H1 (cell line): ENCODE measurements at regions not wholly inside any gene's neighbourhood (a gene's known extent, or its start where the extent isn't known, plus 50 kb on each side); places are given as distances from the start of the nearest gene placed in this dataset.

Experiments used
- CTCF ChIA-PET: fragments of 300-600 bp; sonication (Branson Sonifier 250); formaldehyde crosslinking; loops from one replicate; lab custom pipeline; 2021; ENCODE audit not compliant: partially characterized antibody; lab: Charles Lee
- POLR2A ChIA-PET: fragments of 300-600 bp; sonication (Branson Sonifier 250); formaldehyde crosslinking; loops from one replicate; lab custom pipeline; 2021; ENCODE audit warnings: inconsistent platforms; ENCODE audit not compliant: partially characterized antibody; lab: Charles Lee
- DNase-seq, 2 experiments: peaks; one replicate each; pipeline versions ENCODE4 v3.0.0 to v3.0.0-alpha.2; 2010 to 2022; ENCODE audit warnings: low spot score in 2 of 2, low read depth in 1 of 2, mixed read lengths in 1 of 2
- FAIRE-seq: peaks from 2 replicates; lab custom pipeline; 2011; peaks lifted over from hg19 to GRCh38; lab: Jason Lieb, UNC
- H2AFZ ChIP-seq: 2 replicates; pipeline ENCODE4 v1.8.1; 2012; ENCODE audit warnings: low read length, inconsistent platforms
- H2AK5ac ChIP-seq: 2 replicates; pipeline ENCODE4 v1.6.1; 2013; ENCODE audit warnings: low read depth, low read length
- H2BK120ac ChIP-seq: replicated peaks from 2 replicates; pipeline ENCODE3; 2013; ENCODE audit warnings: low read depth, low read length, inconsistent platforms
- H2BK12ac ChIP-seq: 2 replicates; pipeline ENCODE4 v1.6.1; 2013; ENCODE audit warnings: low read depth, low read length
- H2BK15ac ChIP-seq: 2 replicates; pipeline ENCODE4 v1.6.1; 2013; ENCODE audit warnings: low read length
- H2BK20ac ChIP-seq: 2 replicates; pipeline ENCODE4 v1.6.1; 2013; ENCODE audit warnings: low read length
- H2BK5ac ChIP-seq: 2 replicates; pipeline ENCODE4 v1.6.1; 2013; ENCODE audit warnings: low read depth, low read length
- H3K14ac ChIP-seq: 2 replicates; pipeline ENCODE4 v1.6.1; 2013; ENCODE audit warnings: inconsistent platforms; ENCODE audit not compliant: insufficient read length
- H3K18ac ChIP-seq: 2 replicates; pipeline ENCODE4 v1.6.1; 2013; ENCODE audit warnings: low read length; ENCODE audit errors: extremely low read depth
- H3K23ac ChIP-seq: 2 replicates; pipeline ENCODE4 v1.6.1; 2013; ENCODE audit warnings: inconsistent platforms; ENCODE audit not compliant: insufficient read length
- H3K23me2 ChIP-seq: 2 replicates; pipeline ENCODE4 v1.6.1; 2013; ENCODE audit warnings: low read depth, low read length
- H3K27ac ChIP-seq: 2 replicates; pipeline ENCODE4 v1.6.1; 2011; ENCODE audit warnings: low read depth, low read length, inconsistent platforms
- H3K27me3 ChIP-seq, 4 experiments: replicated peaks in 1 of 4; 1 replicate in 1 of 4; 2 replicates in 3 of 4; pipeline versions ENCODE4 v1.6.1 to v1.8.1; 2011 to 2013; ENCODE audit warnings: low read length in 3 of 4, mild to moderate bottlenecking in 3 of 4, inconsistent platforms in 2 of 4, mixed read lengths in 2 of 4, moderate library complexity in 1 of 4; ENCODE audit not compliant: control insufficient read depth in 3 of 4, insufficient read depth in 3 of 4; ENCODE audit errors: extremely low read depth in 1 of 4
- H3K36me3 ChIP-seq, 4 experiments: 2 replicates each; pipeline versions ENCODE4 v1.6.1 to v1.8.1; 2011 to 2013; ENCODE audit warnings: mild to moderate bottlenecking in 4 of 4, low read length in 3 of 4, moderate library complexity in 2 of 4, control low read depth in 1 of 4, inconsistent platforms in 1 of 4; ENCODE audit not compliant: insufficient read depth in 4 of 4, control insufficient read depth in 2 of 4
- H3K4ac ChIP-seq: replicated peaks from 2 replicates; pipeline ENCODE3; 2013; ENCODE audit warnings: low read length, low read depth, mixed read lengths, inconsistent platforms; ENCODE audit not compliant: insufficient read length
- H3K4me1 ChIP-seq, 4 experiments: replicated peaks in 1 of 4; 1 replicate in 1 of 4; 2 replicates in 3 of 4; pipeline versions ENCODE4 v1.6.1 to v1.8.1; 2011 to 2013; ENCODE audit warnings: low read length in 3 of 4, inconsistent platforms in 2 of 4, mixed read lengths in 1 of 4; ENCODE audit not compliant: insufficient read depth in 4 of 4, control insufficient read depth in 3 of 4
- H3K4me2 ChIP-seq, 2 experiments: 2 replicates each; pipeline versions ENCODE4 v1.6.1 to v1.8.1; 2011 to 2013; ENCODE audit warnings: low read depth in 2 of 2, low read length in 2 of 2, control low read depth in 1 of 2, inconsistent platforms in 1 of 2, mild to moderate bottlenecking in 1 of 2; ENCODE audit not compliant: insufficient read depth in 1 of 2
- H3K4me3 ChIP-seq, 4 experiments: fragments of 200-600, 300-600 bp in 1 of 4; sonication (generic), shearing (Covaris generic), sonication (Bioruptor Twin) in 1 of 4; 2 replicates each; pipeline versions ENCODE4 v1.5.1 to v1.8.1; 2011 to 2016; ENCODE audit warnings: low read length in 4 of 4, low read depth in 3 of 4, control low read depth in 2 of 4, inconsistent platforms in 2 of 4, mild to moderate bottlenecking in 2 of 4, mixed read lengths in 1 of 4, moderate library complexity in 1 of 4; ENCODE audit not compliant: insufficient read depth in 2 of 4; ENCODE audit errors: extremely low read depth in 1 of 4
- H3K56ac ChIP-seq: replicated peaks from 2 replicates; pipeline ENCODE3; 2013; ENCODE audit warnings: low read depth, mild to moderate bottlenecking, mixed read lengths, low read length, inconsistent platforms; ENCODE audit not compliant: insufficient read length
- H3K79me1 ChIP-seq: 2 replicates; pipeline ENCODE4 v1.6.1; 2013; ENCODE audit warnings: low read depth, low read length, control low read depth
- H3K79me2 ChIP-seq, 2 experiments: 2 replicates each; pipeline versions ENCODE4 v1.6.1 to v1.8.1; 2012 to 2013; ENCODE audit warnings: low read length in 2 of 2, mild to moderate bottlenecking in 2 of 2, inconsistent platforms in 1 of 2; ENCODE audit not compliant: insufficient read depth in 2 of 2, control insufficient read depth in 1 of 2
- H3K9ac ChIP-seq, 4 experiments: replicated peaks in 1 of 4; 1 replicate in 1 of 4; 2 replicates in 3 of 4; pipeline versions ENCODE4 v1.6.1 to v1.8.1; 2011 to 2013; ENCODE audit warnings: low read depth in 3 of 4, low read length in 3 of 4, control low read depth in 2 of 4, mild to moderate bottlenecking in 2 of 4, moderate library complexity in 2 of 4, inconsistent platforms in 1 of 4; ENCODE audit errors: extremely low read depth in 1 of 4
- H3K9me3 ChIP-seq, 2 experiments: 2 replicates each; pipeline versions ENCODE4 v1.6.1 to v1.8.1; 2012 to 2013; ENCODE audit warnings: mild to moderate bottlenecking in 2 of 2, moderate library complexity in 2 of 2, control low read depth in 1 of 2, inconsistent platforms in 1 of 2, low read depth in 1 of 2, low read length in 1 of 2, mixed read lengths in 1 of 2; ENCODE audit not compliant: insufficient read depth in 2 of 2
- H4K20me1 ChIP-seq, 2 experiments: replicated peaks in 1 of 2; 2 replicates each; pipeline versions ENCODE3 to v1.8.1; 2011 to 2013; ENCODE audit warnings: inconsistent platforms in 2 of 2, low read length in 2 of 2, mild to moderate bottlenecking in 1 of 2; ENCODE audit not compliant: insufficient read depth in 2 of 2, control insufficient read depth in 1 of 2
- H4K5ac ChIP-seq: 2 replicates; pipeline ENCODE4 v1.6.1; 2013; ENCODE audit warnings: low read length, low read depth, mixed read lengths, inconsistent platforms; ENCODE audit not compliant: insufficient read length
- H4K8ac ChIP-seq: 2 replicates; pipeline ENCODE4 v1.8.0; 2013; ENCODE audit warnings: mild to moderate bottlenecking, moderate library complexity, low read length, inconsistent platforms; ENCODE audit not compliant: insufficient read depth; ENCODE audit errors: extremely low read depth
- H4K91ac ChIP-seq: replicated peaks from 2 replicates; pipeline ENCODE3; 2013; ENCODE audit warnings: low read length, mixed read lengths, inconsistent platforms; ENCODE audit not compliant: insufficient read length
- BACH1 ChIP-seq: IDR thresholded peaks from 2 replicates; pipeline ENCODE4 v1.6.1; 2012; ENCODE audit warnings: low read length, improper control_type of control experiment
- BRCA1 ChIP-seq: IDR thresholded peaks from 2 replicates; pipeline ENCODE4 v1.6.1; 2012; ENCODE audit warnings: low read depth, low read length, improper control_type of control experiment
- CBX8 ChIP-seq: fragments of 300-800, 300-1000 bp; sonication (generic); IDR thresholded peaks from 2 replicates; pipeline ENCODE4 v1.7.1; 2016; ENCODE audit warnings: low read depth, low read length, borderline replicate concordance
- CHD1 ChIP-seq: IDR thresholded peaks from 2 replicates; pipeline ENCODE4 v1.6.1; 2012; ENCODE audit warnings: low read depth, low read length, improper control_type of control experiment
- CHD2 ChIP-seq: IDR thresholded peaks from 2 replicates; pipeline ENCODE4 v1.6.1; 2012; ENCODE audit warnings: low read length, improper control_type of control experiment
- CTBP2 ChIP-seq: IDR thresholded peaks from 2 replicates; pipeline ENCODE4 v1.7.0; 2011; ENCODE audit warnings: borderline replicate concordance, mild to moderate bottlenecking, moderate library complexity, mixed read lengths, low read length; ENCODE audit not compliant: insufficient read depth, insufficient read length
- EZH2 ChIP-seq: fragments of 200-600 bp; sonication (generic); IDR thresholded peaks from 2 replicates; pipeline ENCODE4 v1.7.1; 2012; ENCODE audit warnings: low read depth, mild to moderate bottlenecking, moderate library complexity, low read length, inconsistent platforms; ENCODE audit not compliant: severe bottlenecking
- GABPA ChIP-seq: IDR thresholded peaks from 2 replicates; pipeline ENCODE4 v1.6.1; 2011; ENCODE audit warnings: mild to moderate bottlenecking, low read length, moderate library complexity, borderline replicate concordance; ENCODE audit not compliant: insufficient read depth
- KDM1A ChIP-seq: fragments of 200-600, 300-600 bp; sonication (generic); IDR thresholded peaks from 2 replicates; pipeline ENCODE4 v1.7.1; 2016; ENCODE audit warnings: mild to moderate bottlenecking, low read length, borderline replicate concordance
- KDM4A ChIP-seq: IDR thresholded peaks from one replicate; pipeline ENCODE4 v1.7.1; 2012; ENCODE audit warnings: low read depth, mild to moderate bottlenecking, moderate library complexity, low read length, inconsistent platforms; ENCODE audit not compliant: severe bottlenecking
- PHF8 ChIP-seq: fragments of 200-600 bp; sonication (generic); conservative IDR thresholded peaks from 2 replicates; pipeline ENCODE4 v1.7.1; 2012; ENCODE audit warnings: low read depth, mild to moderate bottlenecking, inconsistent platforms, low read length, moderate library complexity
- SAP30 ChIP-seq: fragments of 300-600 bp; sonication (generic); IDR thresholded peaks from 2 replicates; pipeline ENCODE4 v1.7.1; 2012; ENCODE audit warnings: low read length, moderate library complexity, mild to moderate bottlenecking, inconsistent platforms; ENCODE audit not compliant: insufficient read depth, insufficient replicate concordance
- SP1 ChIP-seq: IDR thresholded peaks from 2 replicates; pipeline ENCODE4 v1.6.1; 2011; ENCODE audit warnings: low read depth, low read length
- TBP ChIP-seq: IDR thresholded peaks from 2 replicates; pipeline ENCODE4 v1.6.1; 2011; ENCODE audit warnings: low read depth, low read length, improper control_type of control experiment
- TEAD4 ChIP-seq: IDR thresholded peaks from 2 replicates; pipeline ENCODE4 v1.6.1; 2012; ENCODE audit warnings: low read depth, low read length, inconsistent platforms, mixed read lengths
- WGBS, 2 experiments: shearing (Covaris generic) in 1 of 2; methylation state at CpG; one replicate each; pipeline versions ENCODE4 v1.1.6 to v1.1.7; 2013 to 2015; ENCODE audit warnings: low lambda C conversion rate in 2 of 2, mixed read lengths in 2 of 2, inconsistent platforms in 1 of 2, low coverage in 1 of 2, missing lambda C conversion rate in 1 of 2; ENCODE audit not compliant: insufficient replicate concordance in 2 of 2, insufficient coverage in 1 of 2, insufficient read length in 1 of 2; ENCODE audit errors: extremely low coverage in 1 of 2, missing lambda C conversion rate in 1 of 2; 5-methylcytosine and 5-hydroxymethylcytosine counted together

DNA sequence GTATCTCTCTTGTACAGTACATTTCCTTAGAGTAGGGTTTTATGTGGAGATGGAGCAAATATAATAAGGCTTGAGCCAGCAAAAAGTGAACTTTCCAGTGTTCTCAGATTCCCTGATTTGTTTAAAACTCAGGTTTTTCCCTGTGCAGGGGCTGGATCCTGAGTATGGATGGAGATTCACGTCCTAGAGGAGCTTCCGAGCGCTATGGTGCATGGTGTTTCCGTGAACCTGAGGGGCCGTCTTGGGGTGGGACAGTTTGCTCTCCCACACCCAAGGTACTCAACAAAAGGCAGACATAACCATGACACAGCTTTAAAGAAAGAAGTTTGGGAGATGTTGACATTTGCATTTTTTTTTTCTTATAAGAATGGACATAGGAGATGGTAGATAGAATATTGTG lies 122.5 kb downstream of the SEC23IP start:
- H2BK120ac ChIP-seq: no peak overlapping the region
- no peak overlapping the region for H2BK20ac ChIP-seq
- DNase-seq (no peak), FAIRE-seq (no peak)
- ChIA-PET POLR2A (interaction anchor here (1.2 kb wide), 1 partner anchor 24 kb away, joined by 3 read pairs; no protein-coding TSS in a partner anchor), CTCF (interaction anchor here (0.8 to 2.1 kb wide), 2 partner anchors 170 to 206 kb away, joined by 3 to 5 read pairs; no protein-coding TSS in a partner anchor)
- H3K14ac ChIP-seq: no peak overlapping the region
- TF ChIP-seq CHD1: no peak
- no peak for TF ChIP-seq PHF8
- TF ChIP-seq SAP30: no peak
- no peak for TF ChIP-seq TEAD4
- no peak for TF ChIP-seq KDM1A
- TF ChIP-seq KDM4A: no peak
- no peak for TF ChIP-seq EZH2
- TF ChIP-seq CTBP2: no peak
- no peak for TF ChIP-seq CHD2
- no peak for TF ChIP-seq BACH1
- no peak for TF ChIP-seq SP1
- no peak for TF ChIP-seq CBX8
- TF ChIP-seq GABPA: no peak
- TF ChIP-seq TBP: no peak
- no peak for TF ChIP-seq BRCA1
- no peak overlapping the region for H2BK12ac ChIP-seq
- no peak overlapping the region for H3K4ac ChIP-seq
- H2BK5ac ChIP-seq: no peak overlapping the region
- no peaks in the 10 kb centered on the region for H3K23me2 ChIP-seq
- H3K56ac ChIP-seq: no peak overlapping the region
- H4K8ac ChIP-seq: no peak overlapping the region
- H4K20me1 ChIP-seq: no peaks in the 10 kb centered on the region
- no peaks in the 10 kb centered on the region for H3K36me3 ChIP-seq
- H3K27me3 ChIP-seq: no peaks in the 10 kb centered on the region
- H3K4me2 ChIP-seq: no peak overlapping the region
- H2AFZ ChIP-seq: no peak overlapping the region
- no peak overlapping the region for H3K23ac ChIP-seq
- no peaks in the 10 kb centered on the region for H3K79me1 ChIP-seq
- 93% methylated on average over 5 of the region's 5 CpGs; no CpG with 5 or more reads in 1 of the 2 experiments for WGBS, 2 experiments
- no peaks in the 10 kb centered on the region for H3K9me3 ChIP-seq
- H4K91ac ChIP-seq: no peak overlapping the region
- H2BK15ac ChIP-seq: no peak overlapping the region
- H3K79me2 ChIP-seq: no peaks in the 10 kb centered on the region
- no peaks in the 10 kb centered on the region for H3K4me1 ChIP-seq
- no peak overlapping the region for H3K27ac ChIP-seq
- no peak overlapping the region for H3K4me3 ChIP-seq
- H4K5ac ChIP-seq: no peak overlapping the region
- H3K18ac ChIP-seq: no peak overlapping the region
- H2AK5ac ChIP-seq: no peak overlapping the region
- no peak overlapping the region for H3K9ac ChIP-seq
